Activated T-cell treated with anti-CD3 and anti-CD28 coated beads, Interleukin-2, amount 50 U/mL, for 1 hour (primary cell): ENCODE measurements at regions not wholly inside any gene's neighbourhood (a gene's known extent, or its start where the extent isn't known, plus 50 kb on each side); places are given as distances from the start of the nearest gene placed in this dataset.
"Not testable (repeated sequence)": the region's sequence is repeated elsewhere in the genome, so short reads cannot be mapped to it uniquely, and the experiment has no call there.

Experiments used
- DNase-seq: peaks from one replicate; pipeline ENCODE4 v3.0.0-alpha.2; 2020

DNA sequence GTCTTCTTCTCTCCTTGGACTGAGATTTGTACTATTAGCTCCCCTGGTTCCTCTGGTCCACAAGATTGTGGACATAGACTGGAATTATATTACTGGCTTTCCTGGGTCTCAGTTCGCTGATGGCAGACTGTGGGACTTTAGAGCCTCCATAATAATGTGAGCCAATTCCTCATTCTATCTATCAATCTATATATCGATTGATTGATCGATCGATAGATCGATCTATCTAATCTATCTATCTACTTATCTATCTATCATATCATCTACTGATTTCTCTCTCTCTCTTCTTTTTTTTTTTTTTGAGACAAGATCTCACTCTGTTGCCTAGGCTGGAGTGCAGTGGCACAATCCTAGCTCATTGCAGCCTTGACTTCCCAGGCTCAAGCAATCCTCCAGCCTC lies 51.5 kb upstream of the DDR1 start:
- DNase-seq: no peak

DNA sequence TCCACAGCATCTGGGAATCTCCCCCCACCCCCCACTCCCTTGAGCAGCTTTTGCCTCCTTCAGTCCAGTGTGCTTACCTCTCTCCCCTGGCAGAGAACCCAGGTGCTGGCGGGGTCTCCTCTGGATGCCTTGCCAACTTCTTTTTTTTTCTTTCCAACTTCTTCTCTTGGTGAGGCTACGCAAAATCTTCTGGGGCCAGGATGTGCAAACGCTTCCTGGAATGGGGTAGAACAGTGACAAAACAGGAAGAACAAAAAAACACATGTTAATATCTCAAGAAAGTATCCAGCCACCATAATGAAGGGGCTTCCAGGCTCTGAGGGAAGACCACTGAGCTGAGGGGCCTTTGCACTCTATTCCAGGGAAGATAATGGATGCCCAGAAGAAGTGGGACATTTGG lies 53.9 kb upstream of the DDR1 start:
- no peak for DNase-seq

DNA sequence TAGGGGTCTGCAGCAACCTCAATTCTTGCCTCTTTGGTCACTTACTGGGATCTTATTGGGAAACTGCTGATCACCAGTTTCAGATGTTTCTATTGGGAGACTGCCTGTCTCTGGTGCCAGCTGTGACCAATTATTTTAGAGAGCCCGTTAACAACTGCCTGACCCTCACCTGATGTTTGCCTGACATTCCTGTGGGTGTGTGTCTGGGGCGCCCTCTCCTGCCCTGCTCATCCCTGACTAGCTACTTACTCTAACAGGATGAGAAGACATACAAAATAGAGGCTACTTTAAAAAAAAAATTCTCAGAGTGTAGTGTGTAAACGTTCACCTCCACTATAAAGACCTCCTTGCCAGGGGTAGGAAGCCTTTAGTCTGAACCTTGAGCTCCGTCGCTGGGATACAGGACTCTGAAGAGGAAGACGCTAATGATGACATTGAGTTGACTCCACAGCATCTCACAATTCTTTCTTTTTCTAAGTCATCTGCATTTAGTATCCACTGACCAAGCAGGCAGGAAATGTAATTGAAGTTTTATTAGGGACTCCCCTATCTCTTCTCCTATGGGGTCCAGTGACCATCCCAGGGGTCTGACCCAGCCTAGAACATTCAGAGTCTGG lies 54.6 kb upstream of the DDR1 start:
- no peak for DNase-seq

DNA sequence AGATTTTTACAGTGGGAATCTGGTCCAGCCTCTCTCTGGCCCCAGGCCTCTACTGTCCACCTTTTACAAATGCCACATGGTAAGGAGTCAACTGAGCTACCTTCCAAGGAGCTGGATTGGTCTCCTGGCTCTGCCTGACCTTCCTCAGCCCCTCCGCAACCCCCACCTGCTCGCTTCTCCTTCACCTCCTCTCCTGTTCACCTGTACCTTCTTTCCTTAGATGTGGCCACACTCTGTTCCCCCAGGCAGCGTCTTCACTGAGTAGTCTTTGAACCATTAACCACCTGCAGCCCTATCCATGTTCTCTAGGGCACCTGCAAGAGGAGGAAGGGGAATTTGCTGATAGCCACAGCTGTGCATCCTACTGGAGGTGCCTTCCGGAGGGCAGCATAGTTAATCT lies 55.3 kb upstream of the DDR1 start:
- DNase-seq: no peak

DNA sequence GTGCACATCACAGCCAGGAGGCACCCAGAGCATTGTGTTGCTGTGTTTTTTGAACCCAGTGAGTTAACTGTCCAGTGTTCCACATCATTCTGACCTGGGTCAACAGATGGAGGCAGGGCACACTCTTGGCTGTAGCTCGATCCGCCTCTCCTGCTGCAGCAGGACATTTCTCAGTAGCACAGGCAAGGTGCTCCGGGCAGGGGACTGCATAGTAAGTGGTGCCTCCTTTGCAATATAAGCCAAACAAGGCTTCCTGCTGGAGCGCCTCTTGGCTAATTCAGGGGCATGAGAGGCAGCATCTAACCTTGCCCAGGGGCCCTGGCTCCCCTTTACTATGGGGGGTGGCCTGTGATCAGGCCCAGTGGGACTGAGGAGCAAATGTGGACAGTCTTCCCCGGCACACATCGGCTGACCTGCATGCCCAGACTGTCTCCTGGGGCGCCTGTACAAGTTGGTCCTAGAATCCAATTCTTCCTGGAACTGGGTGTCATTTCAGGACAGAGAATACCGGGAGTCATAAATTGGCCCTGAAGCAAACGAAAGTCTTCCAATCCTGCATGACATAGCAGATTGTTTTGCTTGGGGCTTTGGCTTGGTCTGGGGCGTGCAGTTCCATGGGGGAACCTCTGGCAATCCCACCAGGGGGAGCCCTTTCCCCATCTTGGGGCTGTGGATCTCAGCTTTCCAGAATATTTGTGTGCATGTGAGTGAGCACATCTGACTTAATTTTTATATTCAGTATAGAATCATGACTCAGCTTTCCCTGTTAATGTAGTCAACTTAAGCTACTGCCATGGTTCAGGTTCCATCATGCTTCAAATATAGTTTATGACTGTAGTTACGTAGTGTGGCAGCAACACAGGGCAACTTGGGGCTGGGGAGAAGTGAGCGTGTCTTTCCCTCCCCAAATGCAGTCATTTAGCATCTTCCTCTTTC lies 56.0 kb upstream of the DDR1 start:
- peak; percentile 83 for DNase-seq

DNA sequence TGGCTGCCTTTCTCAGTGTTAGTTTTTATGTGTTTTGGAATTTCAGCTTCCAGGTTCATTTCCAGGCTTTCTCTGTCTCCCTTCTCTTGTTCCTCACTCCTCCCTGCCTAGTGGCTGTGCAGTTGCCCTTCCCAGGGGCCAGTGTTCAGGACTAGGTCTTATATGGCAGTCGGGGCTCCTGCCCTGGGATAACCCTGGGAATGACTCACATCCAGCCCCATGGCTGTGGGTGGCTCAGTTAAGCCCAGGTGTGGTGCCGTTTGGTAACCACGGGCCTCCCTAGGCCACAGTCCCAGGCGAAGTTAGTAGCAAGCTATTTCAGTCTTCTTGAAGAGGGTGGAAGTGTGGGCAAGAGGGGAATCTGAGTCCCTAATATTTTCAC lies 57.4 kb upstream of the DDR1 start:
- DNase-seq: no peak

DNA sequence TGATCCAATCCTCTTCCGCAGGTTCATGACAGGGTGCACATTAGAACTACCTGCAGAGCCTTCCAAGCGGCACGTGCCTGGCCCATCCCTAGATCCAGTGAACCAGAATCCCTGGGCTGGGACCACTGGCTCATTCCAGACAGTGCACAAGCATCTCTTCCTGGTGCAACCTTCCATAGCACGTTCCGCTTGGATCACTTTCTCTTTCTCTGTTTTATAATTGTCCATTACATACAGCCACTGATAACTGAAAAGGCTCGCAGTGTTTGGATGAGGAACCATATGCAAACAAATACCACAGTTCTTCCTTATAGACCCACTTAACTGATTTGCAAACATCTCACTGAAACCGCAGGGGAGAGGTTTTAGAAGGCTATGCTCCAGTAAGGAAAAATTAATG lies 59.6 kb upstream of the DDR1 start:
- DNase-seq: no peak

DNA sequence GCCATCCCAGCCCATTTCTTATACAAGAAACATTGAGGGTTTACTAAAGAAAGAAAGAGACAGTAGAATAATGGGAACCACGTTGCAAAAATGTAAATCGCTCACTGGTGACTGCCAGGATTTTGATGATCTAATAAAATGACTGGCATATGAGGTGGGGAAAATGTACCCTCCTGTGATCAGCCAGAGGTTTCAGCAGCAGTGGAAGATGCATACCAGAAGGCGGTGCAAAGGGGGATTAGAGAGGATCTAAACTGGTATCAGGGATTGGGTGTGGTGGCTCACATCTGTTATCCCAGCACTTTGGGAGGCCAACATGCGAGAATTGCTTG lies 60.8 kb upstream of the DDR1 start:
- no peak for DNase-seq

DNA sequence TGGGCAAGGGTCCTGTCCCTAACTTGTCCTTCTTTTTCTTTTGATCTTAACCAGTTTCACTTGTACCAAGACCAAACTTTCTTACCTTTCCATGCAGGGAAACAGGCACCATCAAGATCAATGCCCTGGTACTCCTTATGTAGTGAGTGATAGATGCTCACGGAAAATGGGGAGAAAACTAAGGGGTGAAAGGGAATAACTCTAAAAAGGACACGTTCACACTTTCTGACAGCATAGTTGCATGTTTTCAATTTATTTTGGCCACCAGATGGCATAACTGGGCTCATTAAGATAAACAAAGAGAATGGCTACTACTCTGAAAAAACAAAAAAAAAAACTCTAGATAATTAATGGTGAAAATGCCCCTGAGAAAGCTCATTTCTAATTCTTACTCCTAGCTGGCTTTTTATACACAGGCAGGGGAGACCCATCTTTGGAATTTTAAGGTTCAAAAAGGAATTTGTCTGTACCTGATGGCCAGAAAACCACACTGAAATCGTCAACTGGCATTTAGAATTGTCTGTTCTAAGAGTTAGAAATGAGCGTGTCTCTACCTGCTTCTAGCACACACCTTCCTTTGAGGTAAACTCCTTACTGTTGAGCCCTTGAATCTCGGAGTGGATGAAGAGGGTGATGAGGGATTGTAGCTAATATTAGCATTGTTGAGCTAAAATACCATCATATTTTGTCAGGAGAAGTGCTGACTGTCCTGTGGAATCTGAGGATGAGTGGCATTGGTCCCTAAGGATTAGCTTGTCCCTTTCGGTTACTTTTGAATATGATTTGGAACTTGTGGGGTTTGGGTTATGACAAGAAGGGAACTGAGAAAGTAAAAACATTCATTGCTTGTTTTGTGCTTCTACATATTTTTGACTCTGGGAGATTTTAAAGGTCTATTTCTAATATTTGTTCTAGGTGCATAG lies 62.2 kb upstream of the DDR1 start:
- no peak for DNase-seq

DNA sequence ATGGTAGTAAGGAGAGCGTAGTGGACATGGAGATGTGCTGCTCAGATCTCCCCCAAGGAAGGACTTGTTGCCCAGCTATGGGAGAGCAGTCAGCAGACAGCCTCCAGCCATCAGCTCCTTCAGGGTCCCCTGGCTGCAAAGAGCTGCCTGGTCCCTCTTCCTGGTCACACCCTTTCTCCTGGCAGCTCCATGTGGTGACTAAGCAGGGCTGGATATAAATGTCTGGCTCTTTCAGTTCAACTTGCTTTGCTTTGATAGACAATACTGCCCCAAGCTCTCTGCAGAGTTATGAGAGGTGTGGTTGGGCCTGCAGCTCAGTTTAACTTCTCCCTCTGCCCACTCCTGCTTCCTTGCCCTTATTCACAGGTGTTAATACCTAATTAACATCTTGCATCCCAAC lies 64.1 kb upstream of the DDR1 start:
- no peak for DNase-seq

DNA sequence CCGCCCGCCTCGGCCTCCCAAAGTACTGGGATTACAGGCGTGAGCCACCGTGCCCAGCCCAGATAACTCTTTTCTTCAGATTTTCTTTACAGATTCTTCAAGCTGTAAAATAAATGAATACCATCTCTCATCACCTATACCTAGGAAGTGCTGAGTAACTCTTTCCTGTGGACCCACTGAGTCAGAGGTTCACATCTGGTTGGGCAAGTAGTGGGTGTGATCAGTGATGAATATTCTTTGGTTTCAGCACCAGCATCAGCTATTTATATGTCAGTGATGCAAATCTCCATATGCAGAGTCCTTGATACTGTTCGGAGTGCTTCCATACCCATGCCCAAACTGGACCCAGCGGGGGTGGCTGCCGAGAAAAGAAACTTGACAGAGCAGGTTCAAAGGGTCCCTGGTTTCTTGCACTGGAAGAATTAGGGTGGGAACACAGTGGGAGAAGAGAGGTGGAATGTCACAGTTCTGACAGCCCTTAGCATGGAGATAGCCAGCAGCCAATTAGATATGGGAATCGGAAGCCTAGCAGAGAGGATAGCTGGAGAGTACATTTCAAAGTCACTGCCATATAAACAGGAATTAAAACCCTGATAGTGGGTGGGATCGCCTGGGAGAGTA lies 64.9 kb upstream of the DDR1 start:
- no peak for DNase-seq

DNA sequence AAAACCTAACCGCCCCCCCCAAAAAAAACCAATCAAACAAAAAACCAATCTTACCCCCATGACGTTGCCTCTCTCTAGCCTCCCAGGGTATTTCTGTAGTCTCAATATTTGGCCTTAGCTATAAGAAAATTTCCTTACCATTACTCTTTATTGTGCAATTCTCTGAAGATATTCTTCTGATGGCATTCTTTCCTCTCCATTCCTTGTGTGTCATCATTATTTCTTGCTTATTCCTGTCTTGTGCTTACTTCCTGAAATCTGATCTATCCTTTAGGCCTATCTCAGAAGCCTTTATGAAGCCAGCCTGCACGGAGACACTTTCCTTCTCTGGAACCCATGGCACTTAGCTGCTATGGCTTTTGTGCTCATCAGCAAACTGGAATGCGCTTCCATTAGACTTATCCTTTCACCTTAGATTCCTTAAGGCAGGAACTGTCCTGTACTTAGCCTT lies 65.9 kb upstream of the DDR1 start:
- DNase-seq: no peak

DNA sequence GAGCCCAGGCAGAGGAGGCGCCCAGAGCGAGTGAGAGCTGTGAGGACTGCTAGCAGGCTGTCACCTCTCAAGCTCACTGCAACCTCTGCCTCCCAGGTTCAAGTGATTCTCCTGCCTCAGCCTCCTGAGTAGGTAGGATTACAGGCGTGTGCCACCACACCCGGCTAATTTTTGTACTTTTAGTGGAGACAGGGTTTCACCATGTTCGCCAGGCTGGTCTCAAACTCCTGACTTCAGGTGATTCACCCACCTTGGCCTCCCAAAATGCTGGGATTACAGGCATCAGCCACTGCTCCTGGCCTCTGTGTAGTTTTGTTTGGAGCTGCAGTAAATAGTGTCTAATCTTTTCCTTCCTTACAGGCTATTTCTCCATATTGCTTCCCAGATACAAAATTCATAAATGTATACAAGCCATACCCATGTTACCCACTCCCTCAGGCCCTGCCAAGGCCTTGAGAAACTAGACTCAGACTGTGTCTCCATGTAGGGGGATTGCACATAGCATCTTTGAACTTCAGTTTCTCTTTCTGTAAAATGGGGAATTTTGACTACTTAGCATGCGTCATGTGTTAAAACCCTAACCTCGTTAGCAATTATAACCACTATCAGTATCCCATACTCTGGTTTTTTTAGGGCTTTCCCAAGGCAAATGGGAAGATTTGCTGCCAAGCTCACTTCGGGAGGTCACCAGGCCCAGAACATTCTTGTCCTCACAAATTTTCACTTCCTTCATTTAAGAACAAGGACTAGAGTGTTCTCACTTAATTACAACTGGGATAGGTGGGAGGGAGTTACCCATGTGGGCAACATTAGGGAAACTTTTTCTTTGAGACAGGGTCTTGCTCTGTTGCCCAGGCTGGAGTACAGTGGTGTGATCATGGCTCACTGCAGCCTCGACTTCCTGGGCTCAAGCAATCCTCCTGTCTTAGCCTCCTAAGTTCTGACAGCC lies 67.3 kb upstream of the DDR1 start:
- no peak for DNase-seq

DNA sequence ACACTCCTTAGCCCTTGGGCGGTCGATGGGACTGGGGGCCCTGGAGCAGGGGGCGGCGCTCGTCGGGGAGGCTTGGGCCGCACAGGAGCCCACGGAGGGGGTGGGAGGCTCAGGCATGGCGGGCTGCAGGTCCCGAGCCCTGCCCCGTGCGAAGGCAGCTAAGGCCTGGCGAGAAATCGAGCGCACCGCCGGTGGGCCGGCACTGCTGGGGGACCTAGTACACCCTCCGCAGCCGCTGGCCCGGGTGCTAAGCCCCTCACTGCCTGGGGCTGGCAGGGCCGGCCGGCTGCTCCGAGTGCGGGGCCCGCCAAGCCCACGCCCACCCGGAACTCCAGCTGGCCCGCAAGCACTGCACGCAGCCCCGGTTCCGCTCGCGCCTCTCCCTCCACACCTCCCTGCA lies 68.0 kb upstream of the DDR1 start:
- not testable (repeated sequence) for DNase-seq

DNA sequence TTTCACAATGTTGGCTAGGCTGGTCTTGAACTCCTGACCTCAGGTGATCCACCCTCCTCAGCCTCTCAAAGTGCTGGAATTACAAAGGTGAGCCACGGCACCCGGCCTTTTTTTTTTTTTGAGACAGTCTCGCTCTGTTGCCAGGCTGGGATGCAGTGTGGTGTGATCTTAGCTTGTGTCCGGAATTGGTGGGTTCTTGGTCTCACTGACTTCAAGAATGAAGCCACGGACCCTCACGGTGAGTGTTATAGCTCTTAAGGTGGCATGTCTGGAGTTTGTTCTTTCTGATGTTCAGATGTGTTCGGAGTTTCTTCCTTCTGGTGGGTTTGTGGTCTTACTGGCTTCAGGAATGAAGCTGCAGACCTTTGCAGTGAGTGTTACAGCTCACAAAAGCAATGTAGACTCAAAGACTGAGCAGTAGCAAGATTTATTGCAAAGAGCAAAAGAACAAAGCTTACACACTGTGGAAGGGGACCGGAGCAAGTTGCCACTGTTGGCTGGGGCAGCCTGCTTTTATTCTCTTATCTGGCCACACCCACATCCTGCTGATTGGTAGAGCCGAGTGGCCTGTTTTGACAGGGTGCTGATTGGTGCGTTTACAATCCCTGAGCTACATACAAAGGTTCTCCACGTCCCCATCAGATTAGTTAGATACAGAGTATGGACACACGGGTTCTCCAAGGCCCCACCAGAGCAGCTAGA lies 69.1 kb upstream of the DDR1 start:
- not testable (repeated sequence) for DNase-seq

DNA sequence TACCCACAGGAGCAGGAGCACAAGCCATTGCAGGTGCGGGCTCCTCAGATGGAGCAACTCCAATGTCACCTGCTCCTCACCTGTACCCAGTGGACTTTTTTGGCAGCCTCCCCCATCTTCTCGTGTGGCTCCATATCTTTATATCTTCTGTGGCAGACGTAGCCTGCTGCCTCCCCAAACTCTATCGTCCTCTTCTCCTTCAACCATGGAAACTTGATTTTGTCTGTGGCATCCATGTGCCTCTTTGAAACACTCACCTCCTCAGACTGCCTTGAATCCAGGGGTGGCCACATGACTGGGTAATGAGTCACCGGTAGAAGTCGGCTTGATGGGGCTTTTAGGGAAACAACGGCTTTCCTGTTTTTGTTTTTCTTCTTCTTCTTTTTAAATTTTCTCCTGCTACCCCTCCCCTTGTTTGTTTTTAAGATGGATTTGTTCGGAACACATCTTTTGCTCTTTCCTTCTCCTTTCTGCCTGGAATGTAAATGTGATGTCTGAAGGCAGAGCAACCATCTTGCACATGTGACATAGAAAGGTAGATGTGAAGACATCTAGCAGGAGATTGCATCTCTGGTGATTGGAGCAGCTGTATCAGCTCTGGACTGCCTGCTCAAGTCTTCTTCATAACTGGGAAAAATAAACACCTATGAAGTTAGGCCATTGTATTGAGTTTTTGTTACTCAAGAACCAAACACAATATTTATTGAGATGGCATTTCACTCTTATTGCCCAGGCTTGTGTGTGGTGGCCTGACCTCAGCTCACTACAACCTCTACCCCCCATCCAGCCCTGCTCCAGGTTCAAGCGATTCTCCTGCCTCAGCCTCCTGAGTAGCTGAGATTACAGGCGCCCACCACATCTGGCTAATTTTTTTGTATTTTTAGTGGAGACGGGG lies 69.9 kb upstream of the DDR1 start:
- DNase-seq: no peak

DNA sequence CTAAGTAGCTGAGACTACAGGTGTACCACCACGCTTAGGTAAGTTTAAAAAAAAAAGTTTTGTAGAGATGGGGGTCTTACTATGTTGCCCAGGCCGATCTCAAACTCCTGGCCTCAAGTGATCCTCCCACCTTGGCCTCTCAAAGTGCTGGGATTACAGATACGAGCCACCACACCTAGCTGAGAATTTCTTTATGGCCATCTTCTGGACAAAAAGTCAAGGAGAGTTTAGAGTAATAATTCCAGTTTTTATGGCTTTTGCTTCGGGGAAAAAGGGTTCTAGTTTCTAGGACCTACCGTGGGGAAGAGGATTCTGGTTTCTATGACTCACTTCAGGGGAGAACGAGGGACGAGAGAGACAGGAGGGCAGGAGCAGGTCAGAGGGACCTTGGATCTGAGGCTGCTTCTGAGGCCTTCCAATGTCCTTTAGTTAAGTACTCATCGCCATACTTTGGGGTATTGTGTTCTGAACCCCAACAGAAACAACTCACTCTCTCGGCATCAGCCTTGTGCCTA lies 69.3 kb upstream of the IER3 start:
- DNase-seq: no peak

DNA sequence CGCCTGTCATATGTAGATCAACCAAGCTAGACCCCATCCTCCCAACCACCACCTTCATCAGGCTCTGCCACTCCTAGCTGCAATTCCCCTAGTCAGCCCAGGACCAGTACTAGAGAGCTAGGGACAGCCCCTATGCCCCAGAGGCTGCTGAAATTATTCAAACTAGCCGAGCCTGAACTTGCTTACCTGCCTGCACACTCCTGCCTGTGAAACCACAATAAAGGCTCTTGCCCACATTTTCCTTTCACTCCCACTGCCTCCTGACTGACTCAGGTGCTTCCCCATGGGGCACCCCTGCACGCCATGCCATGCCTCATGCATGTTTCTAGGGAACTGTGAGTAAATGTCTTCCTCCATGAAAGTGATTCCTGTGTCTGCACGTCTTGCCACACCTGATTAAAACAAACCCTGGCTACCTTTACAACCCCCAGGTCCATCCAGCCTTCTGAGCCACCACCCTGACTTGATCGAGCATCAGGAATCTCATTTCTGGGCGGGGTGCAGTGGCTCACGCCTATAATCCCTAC lies 66.5 kb upstream of the IER3 start:
- DNase-seq: no peak

DNA sequence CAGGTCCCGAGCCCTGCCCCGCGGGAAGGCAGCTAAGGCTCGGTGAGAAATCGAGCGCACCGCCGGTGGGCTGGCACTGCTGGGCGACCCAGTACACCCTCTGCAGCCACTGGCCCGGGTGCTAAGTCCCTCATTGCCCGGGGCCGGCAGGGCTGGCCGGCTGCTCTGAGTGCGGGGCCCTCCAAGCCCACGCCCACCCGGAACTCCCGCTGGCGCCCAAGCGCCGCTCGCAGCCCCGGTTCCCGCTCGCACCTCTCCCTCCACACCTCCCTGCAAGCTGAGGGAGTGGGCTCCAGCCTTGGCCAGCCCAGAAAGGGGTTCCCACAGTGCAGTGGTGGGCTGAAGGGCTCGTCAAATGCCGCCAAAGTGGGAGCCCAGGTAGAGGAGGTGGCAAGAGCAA lies 63.2 kb upstream of the IER3 start:
- DNase-seq: not testable (repeated sequence)
